Effector memory CD8-positive, alpha-beta T cell (primary cell): ENCODE measurements at regions not wholly inside any gene's neighbourhood (a gene's known extent, or its start where the extent isn't known, plus 50 kb on each side); places are given as distances from the start of the nearest gene placed in this dataset.

Experiments used
- ATAC-seq: fragments of 150-1000 bp; cut with Tn5 transposase; replicated peaks from 2 replicates; pipeline ENCODE4 v1.10.0; 2021; ENCODE audit warnings: mild to moderate bottlenecking, moderate library complexity
- DNase-seq, 3 experiments: peaks; one replicate each; pipeline ENCODE4 v3.0.0; 2021
- H3K27ac Mint-ChIP-seq, 2 donors: one replicate each; pipeline ENCODE4 v1.8.0; 2022; ENCODE audit warnings: mild to moderate bottlenecking in 2 of 2, mixed read lengths in 2 of 2, moderate library complexity in 2 of 2
- H3K27me3 Mint-ChIP-seq, 2 donors: one replicate each; pipeline ENCODE4 v1.8.0; 2022; ENCODE audit warnings: mixed read lengths in 2 of 2
- H3K36me3 Mint-ChIP-seq: one replicate; pipeline ENCODE4 v1.8.0; 2022; ENCODE audit warnings: mild to moderate bottlenecking, moderate library complexity, mixed read lengths; ENCODE audit not compliant: insufficient read depth
- H3K4me1 Mint-ChIP-seq, 2 donors: one replicate each; pipeline ENCODE4 v1.8.0; 2022; ENCODE audit warnings: low read depth in 2 of 2, mixed read lengths in 2 of 2
- H3K4me3 Mint-ChIP-seq, 2 donors: one replicate each; pipeline ENCODE4 v1.8.0; 2022; ENCODE audit warnings: mild to moderate bottlenecking in 2 of 2, mixed read lengths in 2 of 2, moderate library complexity in 2 of 2
- H3K9me3 Mint-ChIP-seq, 2 donors: one replicate each; pipeline ENCODE4 v1.8.0; 2022; ENCODE audit warnings: mixed read lengths in 2 of 2

DNA sequence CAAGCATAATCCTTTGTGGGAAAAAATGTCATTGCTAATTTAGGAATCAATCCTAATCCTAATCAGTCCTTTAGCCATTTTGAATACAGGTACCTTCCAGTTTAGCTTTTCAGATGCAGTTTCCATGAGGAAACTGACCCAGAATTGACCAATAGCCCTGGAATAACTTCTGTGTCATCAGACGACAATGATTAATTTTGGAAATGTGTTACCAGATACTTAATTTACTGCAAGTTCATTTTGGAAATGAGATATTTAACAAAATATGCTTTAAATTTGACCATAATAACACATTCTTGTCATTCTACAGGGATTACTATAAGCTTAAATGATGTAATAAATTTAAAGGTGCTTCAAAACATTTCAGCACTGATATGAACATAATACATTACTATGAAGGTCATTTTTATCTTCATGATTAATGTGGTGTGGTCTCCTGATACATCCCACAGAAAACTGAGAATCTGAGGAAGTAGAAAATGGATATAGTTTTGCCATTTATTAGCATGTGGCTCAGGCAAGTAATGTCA lies 129.8 kb upstream of the SH3BP4 start:
- H3K4me1 Mint-ChIP-seq, result no peaks in the 10 kb centered on the region
- peaks cover 17 to 19% of the 10 kb centered on the region in 2 donors for H3K27me3 Mint-ChIP-seq
- H3K9me3 Mint-ChIP-seq, result no peaks in the 10 kb centered on the region
- H3K4me3 Mint-ChIP-seq, result no peak overlapping the region
- H3K27ac Mint-ChIP-seq, result no peak overlapping the region
- ATAC-seq (no peak), DNase-seq (no peak)
- no peaks in the 10 kb centered on the region for H3K36me3 Mint-ChIP-seq

DNA sequence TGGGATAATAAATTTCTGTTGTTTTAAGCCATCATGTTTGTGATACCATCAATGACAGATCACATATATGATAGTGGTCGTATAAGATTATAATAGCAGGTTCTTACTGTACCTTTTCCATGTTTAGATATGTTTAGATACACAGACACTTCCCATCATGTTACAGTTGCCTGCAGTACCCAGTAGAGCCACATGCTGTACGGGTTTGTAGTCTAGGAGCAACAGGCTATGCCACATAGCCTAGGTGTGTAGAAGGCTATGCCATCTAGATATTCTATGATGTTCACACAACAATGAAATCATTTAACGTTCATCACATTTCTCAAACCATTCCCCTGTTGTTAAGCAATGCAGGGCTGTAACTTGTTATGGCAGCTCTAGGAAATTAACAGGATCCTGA lies 132.9 kb upstream of the SH3BP4 start:
- no peak overlapping the region for H3K27ac Mint-ChIP-seq
- no peaks in the 10 kb centered on the region for H3K36me3 Mint-ChIP-seq
- DNase-seq, result no peak
- H3K4me3 Mint-ChIP-seq, result no peak overlapping the region
- no peak for ATAC-seq
- peaks cover 36 to 38% of the 10 kb centered on the region in 2 donors for H3K27me3 Mint-ChIP-seq
- no peaks in the 10 kb centered on the region for H3K4me1 Mint-ChIP-seq
- H3K9me3 Mint-ChIP-seq, result no peaks in the 10 kb centered on the region

DNA sequence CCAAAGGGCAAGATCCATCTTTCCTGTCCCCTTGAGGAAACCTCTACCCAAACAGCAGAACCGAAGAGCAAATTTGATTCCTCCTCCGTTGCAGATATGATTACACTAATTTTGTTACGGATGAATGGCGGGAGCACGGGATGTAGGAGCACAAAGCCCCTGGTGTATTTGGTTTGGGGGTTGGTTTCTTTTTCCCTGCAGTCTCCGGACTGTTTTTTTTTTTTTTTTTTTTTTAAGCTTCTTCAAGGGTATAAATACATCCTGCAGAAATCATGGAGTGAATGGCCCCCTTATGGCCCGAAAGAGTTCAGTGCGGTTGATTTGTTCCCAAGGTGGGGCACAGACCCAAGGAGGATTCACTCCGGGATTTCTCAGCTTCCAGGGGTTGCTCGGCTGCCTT lies 135.3 kb upstream of the SH3BP4 start:
- H3K4me1 Mint-ChIP-seq, result no peaks in the 10 kb centered on the region
- DNase-seq, result no peak
- H3K27ac Mint-ChIP-seq, result no peak overlapping the region
- no peak overlapping the region for H3K4me3 Mint-ChIP-seq
- ATAC-seq, result no peak
- no peaks in the 10 kb centered on the region for H3K9me3 Mint-ChIP-seq
- H3K36me3 Mint-ChIP-seq, result no peaks in the 10 kb centered on the region
- peaks cover 59% of the 10 kb centered on the region in 2 donors for H3K27me3 Mint-ChIP-seq

DNA sequence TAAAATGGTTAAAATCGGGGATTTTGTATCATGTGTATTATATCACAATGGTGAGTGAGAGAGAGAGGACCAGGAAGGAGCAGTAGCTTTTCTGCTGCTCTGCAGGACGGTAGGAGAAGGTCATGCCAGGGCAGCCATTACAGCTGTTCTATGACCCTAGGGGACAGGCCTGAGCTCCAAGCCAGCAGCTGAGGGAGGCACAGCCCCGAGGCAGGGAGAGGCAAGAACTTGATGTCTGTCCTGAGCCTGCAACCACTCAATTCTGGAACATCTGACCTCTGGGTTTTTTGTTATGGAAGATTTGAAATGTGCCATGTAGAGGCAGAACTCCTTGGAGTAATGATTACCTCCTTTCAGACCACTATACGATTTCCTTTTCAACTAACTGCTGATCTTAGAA lies 135.8 kb upstream of the SH3BP4 start:
- DNase-seq (no peak), ATAC-seq (no peak)
- Mint-ChIP-seq H3K9me3 (no peaks in the 10 kb centered on the region), H3K36me3 (no peaks in the 10 kb centered on the region), H3K27me3 (peaks cover 55% of the 10 kb centered on the region in 2 donors), H3K27ac (no peak overlapping the region), H3K4me3 (no peak overlapping the region), H3K4me1 (no peaks in the 10 kb centered on the region)

DNA sequence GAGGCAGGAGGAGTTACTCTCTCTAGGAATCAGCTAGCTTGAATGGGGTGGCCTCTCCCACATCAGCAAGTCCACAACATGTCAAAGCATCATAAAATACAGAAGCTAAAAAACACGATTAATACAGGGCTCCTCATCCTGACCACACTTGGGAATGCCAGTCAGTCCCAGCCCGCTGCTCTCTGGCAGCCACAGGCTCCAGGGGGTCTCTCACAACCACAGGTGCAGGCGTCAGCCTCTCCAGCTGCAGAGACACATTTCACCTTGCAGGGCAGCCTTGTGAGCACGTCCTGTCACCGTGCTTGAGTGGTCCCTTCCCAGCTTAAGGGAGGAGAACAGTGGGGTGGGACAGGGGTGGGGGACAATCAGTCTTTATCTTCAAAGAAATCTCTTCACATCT lies 137.4 kb upstream of the SH3BP4 start:
- H3K27ac Mint-ChIP-seq, result no peak overlapping the region
- peaks cover 63 to 65% of the 10 kb centered on the region in 2 donors for H3K27me3 Mint-ChIP-seq
- DNase-seq, result no peak
- no peak overlapping the region for H3K4me3 Mint-ChIP-seq
- H3K4me1 Mint-ChIP-seq, result no peaks in the 10 kb centered on the region
- H3K36me3 Mint-ChIP-seq, result no peaks in the 10 kb centered on the region
- no peaks in the 10 kb centered on the region for H3K9me3 Mint-ChIP-seq
- ATAC-seq, result no peak

DNA sequence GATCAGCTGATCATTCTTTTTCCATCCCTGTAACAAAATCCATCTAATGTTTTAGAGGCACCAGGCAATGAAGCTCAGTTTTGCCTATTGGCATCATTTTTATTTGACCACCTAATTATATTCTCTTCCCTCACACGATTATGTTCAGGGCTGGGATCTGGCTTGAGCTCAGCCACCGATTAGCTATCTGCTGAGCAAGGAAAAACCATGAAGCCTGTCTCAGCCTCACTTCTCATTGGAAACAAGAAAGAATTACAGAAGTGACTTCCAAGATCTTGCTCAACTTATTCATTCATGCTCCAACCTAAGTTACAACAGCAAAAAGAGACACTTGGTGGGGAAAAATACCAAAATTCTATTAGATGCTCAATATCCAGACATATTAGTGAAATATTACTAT lies 139.0 kb upstream of the SH3BP4 start:
- Mint-ChIP-seq H3K27ac (no peak overlapping the region), H3K27me3 (peaks cover 72 to 73% of the 10 kb centered on the region in 2 donors), H3K4me3 (no peak overlapping the region), H3K36me3 (no peaks in the 10 kb centered on the region), H3K4me1 (no peaks in the 10 kb centered on the region), H3K9me3 (no peaks in the 10 kb centered on the region)
- DNase-seq (no peak), ATAC-seq (no peak)

DNA sequence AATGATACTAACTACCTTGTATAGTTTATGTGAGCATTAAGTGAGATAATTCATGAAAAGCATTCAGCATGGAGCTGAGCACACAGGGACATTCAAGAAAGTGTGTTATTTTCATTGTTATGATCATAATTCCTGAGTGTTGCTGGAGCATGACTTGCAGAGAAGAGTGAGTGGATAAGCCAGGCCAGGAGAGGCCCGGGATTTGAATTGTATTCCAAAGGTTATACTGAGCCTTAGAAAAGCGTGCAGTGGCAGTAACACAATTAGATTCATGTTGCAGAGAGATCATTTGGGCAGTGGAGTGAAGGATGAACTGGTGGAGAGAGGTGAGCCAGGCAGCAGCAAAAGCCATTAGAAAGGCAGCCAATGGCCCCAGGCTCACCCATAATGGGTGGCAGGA lies 142.9 kb upstream of the SH3BP4 start:
- peaks cover 41 to 63% of the 10 kb centered on the region in 2 donors for H3K27me3 Mint-ChIP-seq
- ATAC-seq (no peak), DNase-seq (no peak)
- H3K4me1 Mint-ChIP-seq, result no peaks in the 10 kb centered on the region
- no peak overlapping the region for H3K27ac Mint-ChIP-seq
- H3K9me3 Mint-ChIP-seq, result no peaks in the 10 kb centered on the region
- H3K4me3 Mint-ChIP-seq, result no peak overlapping the region
- H3K36me3 Mint-ChIP-seq, result no peaks in the 10 kb centered on the region

DNA sequence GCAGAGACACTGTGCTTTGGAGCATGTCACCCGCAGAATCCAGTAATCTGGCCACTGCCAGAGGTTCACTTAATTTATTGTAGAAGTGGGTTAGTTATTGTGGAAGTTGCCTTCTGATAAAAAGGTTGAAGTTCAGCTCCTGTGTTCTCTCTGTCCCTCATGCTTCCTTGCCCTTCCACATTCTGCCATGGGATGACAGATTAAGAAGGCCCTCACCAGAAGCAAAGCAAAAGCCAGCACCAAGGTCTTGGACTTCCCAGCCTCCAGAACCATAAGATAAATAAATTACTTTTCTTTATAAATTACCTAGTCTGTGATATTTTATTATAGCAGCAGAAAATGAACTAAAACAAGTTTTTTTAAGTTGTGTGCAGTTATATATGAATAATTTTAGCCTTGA lies 145.0 kb upstream of the SH3BP4 start:
- Mint-ChIP-seq H3K27me3 (peaks cover 21 to 42% of the 10 kb centered on the region in 2 donors), H3K4me3 (no peak overlapping the region), H3K4me1 (no peaks in the 10 kb centered on the region), H3K27ac (no peak overlapping the region), H3K36me3 (no peaks in the 10 kb centered on the region), H3K9me3 (no peaks in the 10 kb centered on the region)
- DNase-seq, result no peak
- ATAC-seq, result no peak

DNA sequence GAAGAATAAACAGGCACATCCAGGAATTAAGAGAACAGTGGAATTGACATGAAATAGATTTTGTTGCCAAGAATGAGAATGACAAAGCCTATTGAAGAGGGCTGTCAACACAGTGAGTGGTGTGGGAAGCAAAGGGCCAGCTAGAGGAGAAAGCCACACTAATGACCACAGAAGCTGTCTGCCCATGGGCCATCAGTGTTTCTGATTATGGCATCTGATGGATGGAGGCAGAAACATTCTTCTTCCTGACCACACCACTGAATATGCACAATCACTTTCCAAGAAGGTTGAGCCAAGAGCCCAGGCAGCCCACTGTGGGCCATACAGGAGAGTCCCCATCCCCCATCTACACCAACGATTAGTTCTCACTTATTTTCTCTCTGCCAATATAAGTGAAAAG lies 146.0 kb upstream of the SH3BP4 start:
- Mint-ChIP-seq H3K4me1 (no peaks in the 10 kb centered on the region), H3K36me3 (no peaks in the 10 kb centered on the region), H3K27ac (no peak overlapping the region), H3K4me3 (no peak overlapping the region), H3K9me3 (no peaks in the 10 kb centered on the region), H3K27me3 (peaks cover 22 to 43% of the 10 kb centered on the region in 2 donors)
- DNase-seq, result no peak
- ATAC-seq, result no peak

DNA sequence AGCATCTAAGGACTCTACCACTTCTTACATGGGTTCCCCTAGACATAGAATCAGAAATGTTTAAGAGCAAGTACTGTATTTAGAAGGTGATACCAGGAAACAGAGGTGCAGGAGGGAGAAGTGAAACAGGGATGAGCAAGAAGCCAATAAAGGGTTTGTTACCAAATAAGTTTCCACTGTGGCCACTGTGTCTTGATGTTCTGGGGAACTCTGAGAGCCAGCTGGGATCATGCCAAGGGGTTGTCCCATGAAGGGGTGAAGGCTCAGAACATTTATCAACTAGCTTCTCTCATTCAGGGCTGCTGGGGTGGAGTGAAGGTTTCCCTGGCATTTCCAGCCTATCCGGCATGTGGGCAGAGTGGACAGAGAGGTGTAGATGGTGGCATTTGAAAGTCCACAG lies 147.1 kb upstream of the SH3BP4 start:
- H3K27me3 Mint-ChIP-seq, result peaks cover 23 to 45% of the 10 kb centered on the region in 2 donors
- no peaks in the 10 kb centered on the region for H3K4me1 Mint-ChIP-seq
- no peak overlapping the region for H3K27ac Mint-ChIP-seq
- ATAC-seq (no peak), DNase-seq (no peak)
- H3K9me3 Mint-ChIP-seq, result no peaks in the 10 kb centered on the region
- H3K36me3 Mint-ChIP-seq, result no peaks in the 10 kb centered on the region
- no peak overlapping the region for H3K4me3 Mint-ChIP-seq

DNA sequence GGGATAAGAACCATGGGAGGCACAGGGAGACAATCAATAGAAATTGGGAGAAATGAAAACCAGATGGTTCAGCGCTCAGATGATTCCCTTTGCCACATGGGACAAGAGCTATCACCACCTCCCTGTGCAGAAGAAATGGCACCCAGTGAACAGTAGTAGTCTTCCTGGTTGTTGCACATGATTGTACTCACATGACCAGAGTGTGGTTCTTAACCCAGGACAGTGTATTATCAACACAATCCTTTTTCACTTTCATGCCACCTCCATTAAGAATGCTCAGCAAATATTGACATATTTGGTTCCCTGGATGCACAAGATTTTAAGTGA lies 149.0 kb upstream of the SH3BP4 start:
- Mint-ChIP-seq H3K36me3 (no peaks in the 10 kb centered on the region), H3K27me3 (peaks cover 30 to 51% of the 10 kb centered on the region in 2 donors), H3K27ac (no peak overlapping the region), H3K9me3 (no peaks in the 10 kb centered on the region), H3K4me1 (no peaks in the 10 kb centered on the region), H3K4me3 (no peak overlapping the region)
- no peak for DNase-seq
- ATAC-seq, result no peak

DNA sequence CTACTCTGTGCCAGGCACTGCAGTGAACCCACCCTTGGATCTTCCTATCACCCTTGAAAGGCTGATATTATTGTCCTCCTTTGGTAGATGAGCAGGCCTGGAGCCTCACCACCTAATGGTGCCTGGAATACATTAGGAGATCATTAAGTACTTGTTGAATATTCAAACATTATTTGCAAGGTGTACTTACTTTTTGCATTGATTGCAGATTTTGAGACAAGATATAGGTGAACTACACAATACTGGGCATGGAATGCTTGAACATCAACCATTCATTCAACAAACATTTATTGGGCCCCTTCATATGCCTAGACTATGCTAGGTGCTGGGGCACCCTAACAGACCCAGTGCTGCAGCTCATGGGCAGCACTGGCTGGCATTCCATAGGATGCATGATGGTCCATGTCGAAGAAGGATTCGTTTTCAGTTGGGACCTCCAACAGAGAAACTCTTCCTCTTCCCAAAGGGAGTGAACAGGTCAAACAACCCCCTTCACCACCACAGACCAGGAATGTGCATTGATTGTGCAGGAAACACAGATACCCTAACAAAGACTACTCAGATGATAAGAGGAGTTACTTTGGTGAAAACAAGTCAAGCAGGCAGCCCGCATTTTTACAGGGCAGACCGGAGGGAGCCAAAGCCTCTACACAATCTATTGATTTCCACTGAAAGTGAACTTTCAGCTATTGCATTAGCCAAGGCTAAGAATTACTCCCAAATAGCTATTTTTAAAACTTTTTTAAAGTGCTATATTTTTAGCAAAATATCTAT lies 149.6 kb upstream of the SH3BP4 start:
- Mint-ChIP-seq H3K9me3 (no peaks in the 10 kb centered on the region), H3K27me3 (peaks cover 34 to 55% of the 10 kb centered on the region in 2 donors), H3K36me3 (no peaks in the 10 kb centered on the region), H3K4me1 (no peaks in the 10 kb centered on the region), H3K27ac (no peak overlapping the region), H3K4me3 (no peak overlapping the region)
- ATAC-seq, result no peak
- no peak for DNase-seq

DNA sequence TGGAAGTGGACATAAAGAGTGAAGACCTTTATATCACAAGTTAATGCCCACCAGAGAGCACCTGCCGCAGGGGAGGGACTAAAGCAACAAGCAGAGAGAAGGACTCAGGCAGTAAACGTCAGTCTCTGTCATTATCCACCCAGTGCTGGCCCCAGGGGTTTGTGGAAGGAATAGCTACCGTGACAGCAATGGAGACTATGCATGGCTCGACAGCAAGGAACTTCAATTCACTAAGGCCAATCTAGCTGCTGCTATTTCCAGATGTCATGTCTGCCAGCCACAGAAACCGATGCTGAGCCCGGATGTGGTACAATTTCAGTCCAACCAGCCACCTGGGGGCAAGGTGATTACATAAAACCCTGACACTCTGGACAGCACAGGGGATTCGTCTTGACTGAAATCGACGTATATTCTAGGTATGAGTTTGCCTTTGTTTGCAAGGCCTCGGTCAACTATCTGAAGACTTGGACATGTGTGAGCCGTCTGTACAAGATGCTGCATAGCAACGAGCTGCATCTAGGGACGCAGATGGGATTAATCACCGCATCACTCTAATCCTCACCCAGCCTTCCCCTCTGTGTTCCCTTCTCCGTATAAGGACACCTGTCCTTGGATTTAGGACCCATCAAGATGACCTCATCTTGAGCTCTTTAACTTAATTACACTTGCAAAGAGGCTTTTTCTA lies 154.1 kb upstream of the SH3BP4 start:
- DNase-seq (no peak), ATAC-seq (no peak)
- Mint-ChIP-seq H3K27me3 (peaks cover 50 to 61% of the 10 kb centered on the region in 2 donors), H3K4me3 (no peak overlapping the region), H3K9me3 (no peaks in the 10 kb centered on the region), H3K36me3 (no peaks in the 10 kb centered on the region), H3K27ac (no peak overlapping the region), H3K4me1 (no peaks in the 10 kb centered on the region)

DNA sequence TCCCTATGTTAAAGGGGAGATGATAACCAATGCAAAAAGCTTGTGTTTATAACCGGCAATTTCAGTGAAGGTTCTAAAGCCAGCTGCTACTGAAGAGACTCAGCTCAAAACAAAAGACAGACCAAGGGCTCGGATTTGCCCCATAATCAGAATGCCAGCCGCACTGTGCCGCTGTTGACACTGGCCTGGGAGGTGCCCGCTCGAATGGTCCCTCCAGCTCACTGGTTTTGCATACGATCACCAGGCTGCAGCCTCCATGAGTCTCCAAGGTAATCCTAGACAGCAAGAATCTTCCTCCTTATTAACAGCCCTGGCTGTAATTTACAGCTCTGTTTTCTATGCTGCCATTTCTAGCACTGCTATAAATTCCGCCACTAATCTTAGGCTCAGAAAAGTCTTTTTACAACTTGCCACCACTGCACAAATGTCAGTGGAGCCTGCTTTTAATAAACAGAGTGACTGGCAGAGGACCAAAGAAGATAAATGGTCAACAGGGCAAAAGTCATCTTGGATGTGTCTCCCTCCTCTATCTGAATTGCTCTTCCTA lies 155.7 kb upstream of the SH3BP4 start:
- Mint-ChIP-seq H3K4me3 (no peak overlapping the region), H3K9me3 (no peaks in the 10 kb centered on the region), H3K36me3 (no peaks in the 10 kb centered on the region), H3K4me1 (no peaks in the 10 kb centered on the region), H3K27ac (no peak overlapping the region), H3K27me3 (peaks cover 60 to 65% of the 10 kb centered on the region in 2 donors)
- ATAC-seq (no peak), DNase-seq (no peak)
